ENCODE measurements at regions not wholly inside any gene's neighbourhood (a gene's known extent, or its start where the extent isn't known, plus 50 kb on each side); places are given as distances from the start of the nearest gene placed in this dataset.

DNA sequence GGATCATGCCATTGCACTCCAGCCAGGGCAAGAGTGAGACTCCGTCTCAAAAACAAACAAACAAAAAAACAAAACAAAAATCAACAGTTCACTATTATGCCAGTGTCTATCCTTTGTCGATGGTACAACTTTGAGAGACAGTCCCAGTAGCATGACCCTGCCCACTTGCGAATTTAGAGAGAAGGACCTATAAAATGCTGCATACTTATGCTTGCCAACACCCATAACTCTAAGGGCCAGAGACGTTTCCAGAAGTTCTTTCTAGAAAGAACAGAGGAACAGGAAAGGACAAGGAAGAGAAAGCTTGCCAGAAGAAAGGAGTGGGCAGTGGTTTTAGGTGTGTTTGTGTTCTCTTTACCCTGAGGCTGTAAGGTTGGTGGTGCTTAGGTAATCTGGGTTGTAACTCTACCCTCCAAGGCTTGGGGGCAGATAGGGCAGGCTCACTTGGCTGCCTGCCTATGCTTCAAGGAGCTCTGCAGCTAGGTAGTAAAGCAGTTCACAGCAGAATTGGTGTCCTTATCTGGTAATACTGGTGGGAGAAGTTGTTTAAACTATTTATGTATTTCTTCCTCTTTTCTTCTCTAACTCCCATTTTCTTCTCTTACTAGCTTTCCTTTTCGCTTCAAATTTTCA is 50.6 kb upstream of the SPPL2A start:
- H3K4me3 ChIP-seq = no peak overlapping the region
- no peaks in the 10 kb centered on the region for H3K27me3 ChIP-seq
- WGBS, 2 donors = 64 to 68% methylated on average over 5 of the region's 5 CpGs
- H3K36me3 ChIP-seq = no peaks in the 10 kb centered on the region
- no peak overlapping the region for H3K27ac ChIP-seq
- DNase-seq = peak in 1 of 2 donors; percentile 49
- ATAC-seq (ENCODE audit: low FRiP score in 2 of 2) = no peak
- no peaks in the 10 kb centered on the region for H3K4me1 ChIP-seq
- TF ChIP-seq EP300 (IDR thresholded peaks at IDR 0.05) (no peak), POLR2AphosphoS5 (IDR thresholded peaks at IDR 0.05) (no peak), POLR2A (IDR thresholded peaks at IDR 0.05) (no peak)
- TF ChIP-seq, protein P1, sequence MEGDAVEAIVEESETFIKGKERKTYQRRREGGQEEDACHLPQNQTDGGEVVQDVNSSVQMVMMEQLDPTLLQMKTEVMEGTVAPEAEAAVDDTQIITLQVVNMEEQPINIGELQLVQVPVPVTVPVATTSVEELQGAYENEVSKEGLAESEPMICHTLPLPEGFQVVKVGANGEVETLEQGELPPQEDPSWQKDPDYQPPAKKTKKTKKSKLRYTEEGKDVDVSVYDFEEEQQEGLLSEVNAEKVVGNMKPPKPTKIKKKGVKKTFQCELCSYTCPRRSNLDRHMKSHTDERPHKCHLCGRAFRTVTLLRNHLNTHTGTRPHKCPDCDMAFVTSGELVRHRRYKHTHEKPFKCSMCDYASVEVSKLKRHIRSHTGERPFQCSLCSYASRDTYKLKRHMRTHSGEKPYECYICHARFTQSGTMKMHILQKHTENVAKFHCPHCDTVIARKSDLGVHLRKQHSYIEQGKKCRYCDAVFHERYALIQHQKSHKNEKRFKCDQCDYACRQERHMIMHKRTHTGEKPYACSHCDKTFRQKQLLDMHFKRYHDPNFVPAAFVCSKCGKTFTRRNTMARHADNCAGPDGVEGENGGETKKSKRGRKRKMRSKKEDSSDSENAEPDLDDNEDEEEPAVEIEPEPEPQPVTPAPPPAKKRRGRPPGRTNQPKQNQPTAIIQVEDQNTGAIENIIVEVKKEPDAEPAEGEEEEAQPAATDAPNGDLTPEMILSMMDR (IDR thresholded peaks at IDR 0.05) = no peak
- no peaks in the 10 kb centered on the region for H3K9me3 ChIP-seq

Data from upper lobe of left lung (tissue), 6 donors.